CD4-positive, alpha-beta T cell treated with Interleukin-12 subunit alpha and Interleukin-12 subunit beta, for 1 hour (primary cell): ENCODE measurements at regions not wholly inside any gene's neighbourhood (a gene's known extent, or its start where the extent isn't known, plus 50 kb on each side); places are given as distances from the start of the nearest gene placed in this dataset.

Experiments used
- DNase-seq: peaks from one replicate; pipeline ENCODE4 v3.0.0-alpha.2; 2020

DNA sequence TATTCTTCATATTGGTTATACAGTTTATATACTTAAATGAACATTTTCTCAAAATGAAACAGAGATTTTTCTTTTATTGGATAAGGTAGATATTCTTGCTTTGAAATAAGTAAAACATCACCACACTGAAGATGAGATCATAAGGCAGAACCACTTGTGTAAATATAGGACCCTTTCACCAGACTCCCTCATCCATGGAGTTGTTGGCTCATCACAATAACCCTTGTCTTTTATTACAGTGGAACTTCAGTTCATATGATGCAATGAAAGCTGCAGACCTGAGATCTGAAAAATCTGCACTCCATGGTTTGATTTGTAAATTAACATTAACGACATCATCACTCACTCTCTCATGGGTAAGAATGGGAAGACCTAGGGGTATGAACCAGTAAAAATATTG is 51.9 kb upstream of the DBX2 start:
- no peak for DNase-seq

DNA sequence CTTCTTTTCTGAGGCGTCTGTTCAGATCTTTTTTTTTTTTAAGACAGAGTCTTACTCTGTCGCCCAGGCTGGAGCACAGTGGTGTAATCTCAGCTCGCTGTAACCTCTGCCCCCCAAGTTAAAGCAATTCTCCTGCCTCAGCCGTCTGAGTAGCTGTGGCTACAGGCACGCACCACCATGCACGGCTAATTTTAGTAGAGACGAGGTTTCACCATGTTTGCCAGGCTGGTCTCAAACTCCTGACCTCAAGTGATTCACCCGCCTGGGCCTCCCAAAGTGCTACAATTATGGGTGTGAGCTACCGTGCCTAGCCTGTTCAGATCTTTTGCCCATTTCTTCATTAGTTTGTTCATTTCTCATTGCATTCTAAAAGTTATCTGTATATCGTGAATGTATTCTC is 55.1 kb upstream of the DBX2 start:
- DNase-seq = no peak

DNA sequence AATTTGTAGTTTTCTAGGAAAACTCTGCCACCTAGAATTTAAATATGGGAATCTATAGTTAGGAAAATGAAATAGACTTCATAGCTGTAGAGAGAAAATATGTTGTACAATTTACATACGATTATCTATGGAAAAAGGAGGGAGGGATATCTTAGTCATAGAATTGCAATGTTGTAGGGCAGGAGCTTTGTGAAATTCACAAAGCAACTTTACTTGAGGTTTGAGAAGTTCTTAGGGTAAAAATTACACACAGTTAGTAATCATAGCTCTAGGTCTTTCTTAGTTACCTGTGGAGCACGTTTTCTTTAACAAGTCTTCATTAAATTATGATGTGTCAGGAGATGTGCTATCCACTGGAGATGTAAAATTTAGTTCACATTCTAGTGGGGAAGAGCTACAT is 61.4 kb upstream of the DBX2 start:
- no peak for DNase-seq

DNA sequence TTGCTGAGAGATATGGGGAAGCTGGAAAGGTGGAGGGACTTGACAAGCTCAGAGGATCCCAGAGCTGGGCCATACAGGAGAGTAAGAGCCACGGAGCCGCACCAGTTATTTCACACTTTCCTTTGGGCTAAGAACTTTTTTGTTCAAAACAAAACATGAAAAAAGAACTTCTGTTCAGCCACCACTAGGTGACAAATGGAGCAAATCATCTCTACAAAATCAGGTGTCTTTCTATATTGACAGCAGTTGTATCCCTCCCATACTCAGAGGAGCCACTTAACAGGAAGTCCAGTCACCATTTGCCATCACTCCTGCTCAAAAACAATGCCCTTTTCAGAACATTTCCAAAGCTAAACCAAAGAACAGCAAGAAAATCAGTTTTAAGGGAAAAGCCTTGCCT is 70.3 kb upstream of the DBX2 start:
- DNase-seq = no peak

DNA sequence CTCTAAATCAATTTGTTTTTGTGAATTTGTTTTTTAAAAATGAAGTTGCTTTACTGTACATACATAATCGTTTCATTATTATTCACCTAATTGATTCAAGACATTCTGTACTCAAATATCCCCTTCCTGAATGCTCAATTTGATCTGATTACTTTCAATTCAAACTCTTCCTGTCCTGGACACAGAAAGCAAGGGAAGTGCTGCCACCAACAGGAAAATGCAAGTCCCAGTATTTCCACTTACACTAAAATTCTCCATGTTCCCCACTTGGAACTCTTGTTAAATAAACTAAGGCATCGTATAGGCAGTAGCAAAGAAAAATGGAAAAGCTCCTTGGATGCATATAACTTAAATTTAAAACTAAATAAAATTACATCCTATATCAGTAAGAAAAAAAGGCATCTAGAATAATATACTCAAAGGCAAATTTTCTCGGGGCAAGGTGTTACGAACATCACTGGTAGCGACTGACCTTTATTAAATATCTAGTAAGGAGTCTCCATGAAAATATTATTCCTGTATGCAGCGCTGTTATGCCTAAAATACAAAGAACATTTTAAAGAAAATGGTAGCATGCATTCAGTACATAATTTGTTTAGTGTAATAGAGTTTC is 72.0 kb upstream of the DBX2 start:
- no peak for DNase-seq

- DNase-seq = no peak
Observed at GRCh38 chr12:45124485-45125155, 73.7 kb upstream of the DBX2 start.

DNA sequence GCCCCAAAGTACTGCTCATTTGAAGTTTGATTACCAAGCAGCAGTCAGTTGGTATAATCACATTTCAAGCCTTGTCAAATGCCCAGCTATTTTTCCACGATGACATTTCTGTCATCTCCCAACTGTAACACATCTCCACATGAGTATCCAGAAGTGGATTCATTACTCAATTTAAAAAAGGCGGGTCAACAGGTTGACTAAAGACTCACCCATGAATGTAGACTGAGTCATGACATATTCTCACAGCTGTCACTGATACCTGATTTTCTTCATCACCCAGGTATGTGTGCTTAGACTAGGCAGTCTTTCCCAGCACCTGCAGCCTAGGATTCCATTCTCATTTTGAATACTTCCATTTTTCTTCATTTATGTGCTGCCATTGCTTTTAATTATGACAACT is 75.1 kb upstream of the DBX2 start:
- no peak for DNase-seq

- DNase-seq = no peak
Observed at GRCh38 chr12:45128637-45129036, 77.7 kb upstream of the DBX2 start.

DNA sequence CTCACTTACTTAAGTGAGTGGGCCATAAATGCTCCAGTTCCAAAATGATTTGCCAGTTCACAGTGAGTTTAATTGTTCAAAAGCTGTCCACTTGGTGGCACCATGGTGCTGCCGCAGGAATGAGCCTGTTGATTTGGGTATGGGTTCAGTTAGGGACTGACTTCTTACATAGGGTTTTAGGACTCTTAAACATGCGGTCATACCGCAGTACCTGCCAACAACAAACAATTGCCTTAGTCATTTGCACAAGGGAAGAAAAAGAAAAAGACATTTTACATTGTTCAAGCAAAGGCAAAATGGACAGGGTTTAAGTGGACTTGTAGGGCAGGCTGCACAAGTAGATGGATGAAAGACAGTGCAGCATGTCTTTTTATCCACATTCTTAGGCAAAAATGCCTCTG is 80.0 kb upstream of the DBX2 start:
- DNase-seq = peak; percentile 30

DNA sequence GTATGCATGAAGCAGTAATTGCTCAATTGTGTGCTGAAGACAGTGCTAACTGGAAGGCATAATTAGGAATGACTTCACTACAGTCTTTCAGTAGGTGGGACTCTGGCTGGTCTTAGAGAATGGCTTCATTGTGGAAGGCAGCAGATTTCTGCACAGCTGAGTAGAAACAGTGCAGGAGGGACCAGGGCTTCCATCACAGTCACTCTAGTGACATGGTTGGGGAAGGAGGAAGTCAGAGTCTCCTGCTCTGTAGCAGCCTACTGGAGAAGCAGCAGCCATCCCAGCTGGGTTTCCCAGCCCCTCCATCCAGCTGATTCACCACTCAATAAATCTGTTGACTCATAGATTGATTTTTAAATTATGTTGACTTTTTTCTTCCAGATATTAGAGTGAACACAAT is 80.6 kb upstream of the DBX2 start:
- no peak for DNase-seq

DNA sequence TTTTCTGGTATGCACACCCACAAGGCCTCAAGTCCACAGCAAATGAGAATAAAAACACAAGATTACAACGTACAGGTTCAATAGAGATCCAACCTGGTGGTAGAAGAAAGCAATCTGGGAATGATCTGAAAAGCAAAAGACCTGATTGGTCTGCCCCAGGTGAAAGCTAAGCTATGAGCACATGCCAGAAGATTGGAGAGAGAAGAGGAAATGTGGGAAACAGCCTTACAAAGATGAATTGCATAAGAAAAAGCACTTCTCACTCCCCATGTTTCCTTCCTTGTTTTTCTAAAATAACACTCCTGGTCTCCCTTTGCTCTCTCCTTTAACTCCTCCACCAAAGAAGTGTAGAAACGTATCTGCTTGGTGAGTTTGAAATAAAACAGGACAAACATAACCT is 77.3 kb upstream of the ANO6 start:
- no peak for DNase-seq

DNA sequence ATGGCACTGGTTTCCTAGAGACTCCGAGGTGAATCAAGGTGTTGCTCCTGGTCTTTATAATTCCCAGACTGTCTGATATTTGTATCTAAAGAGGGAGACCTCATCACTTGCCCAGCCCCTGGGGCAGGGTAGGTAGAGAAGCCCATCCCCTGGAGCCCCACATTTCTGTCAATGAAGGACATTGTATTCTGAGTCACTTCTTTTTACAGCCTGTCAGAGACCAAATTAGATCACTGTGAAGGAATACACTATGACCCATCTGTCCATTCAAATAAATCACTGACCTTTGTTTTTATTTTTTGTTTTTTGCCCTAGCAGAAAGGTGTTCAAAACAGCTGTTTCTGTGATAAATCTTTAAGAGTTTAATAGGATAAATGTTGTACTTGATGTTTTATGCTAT is 67.9 kb upstream of the ANO6 start:
- DNase-seq = no peak

DNA sequence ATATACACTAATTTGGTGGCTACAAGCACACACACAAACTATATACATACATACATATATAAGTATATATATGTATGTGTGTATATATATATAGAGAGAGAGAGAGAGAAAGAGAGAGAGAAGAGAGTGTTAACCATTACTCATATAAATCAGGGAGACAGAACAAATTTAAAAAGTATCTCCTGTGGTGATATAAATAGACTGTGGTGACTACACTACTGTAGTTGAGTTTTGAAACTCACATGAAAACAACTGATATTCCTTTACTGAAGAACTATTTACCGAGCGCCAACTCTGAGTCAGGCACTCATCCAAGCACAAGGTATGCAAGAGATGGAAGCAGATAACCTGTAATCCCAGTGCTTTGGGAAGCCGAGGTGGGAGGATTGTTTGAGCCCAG is 67.3 kb upstream of the ANO6 start:
- no peak for DNase-seq

DNA sequence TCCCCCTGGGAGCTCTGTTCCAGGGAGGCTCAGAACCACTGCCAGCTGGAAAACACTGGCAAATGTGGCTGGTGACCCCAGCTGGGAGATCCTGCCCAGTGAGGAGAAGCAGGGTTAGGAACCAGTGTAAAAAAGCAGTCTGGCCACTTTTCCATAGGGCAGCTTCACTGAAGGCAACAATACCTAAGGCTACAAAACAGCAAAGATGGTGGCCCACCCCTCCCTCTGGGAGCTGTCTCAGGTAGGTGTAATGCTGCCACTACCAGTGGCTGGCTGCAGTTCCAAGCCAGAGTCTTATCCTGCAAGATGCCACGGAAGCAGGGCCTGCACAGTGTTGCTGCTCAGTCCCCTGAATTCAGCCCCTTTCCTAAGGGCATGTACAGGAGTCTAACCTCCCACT is 50.6 kb upstream of the ANO6 start:
- no peak for DNase-seq

GRCh38 chr12:45166056-45166455 is 49.8 kb upstream of the ANO6 start:
- no peak for DNase-seq
